H1 (cell line): ENCODE measurements at regions not wholly inside any gene's neighbourhood (a gene's known extent, or its start where the extent isn't known, plus 50 kb on each side); places are given as distances from the start of the nearest gene placed in this dataset.

Experiments
- CTCF ChIA-PET: fragments of 300-600 bp; sonication (Branson Sonifier 250); formaldehyde crosslinking; loops from one replicate; lab custom pipeline; 2021; ENCODE audit not compliant: partially characterized antibody; lab: Charles Lee
- POLR2A ChIA-PET: fragments of 300-600 bp; sonication (Branson Sonifier 250); formaldehyde crosslinking; loops from one replicate; lab custom pipeline; 2021; ENCODE audit warnings: inconsistent platforms; ENCODE audit not compliant: partially characterized antibody; lab: Charles Lee
- DNase-seq, 2 experiments: peaks; one replicate each; pipeline versions ENCODE4 v3.0.0 to v3.0.0-alpha.2; 2010 to 2022; ENCODE audit warnings: low spot score in 2 of 2, low read depth in 1 of 2, mixed read lengths in 1 of 2
- FAIRE-seq: peaks from 2 replicates; lab custom pipeline; 2011; peaks lifted over from hg19 to GRCh38; lab: Jason Lieb, UNC
- H2AFZ ChIP-seq: 2 replicates; pipeline ENCODE4 v1.8.1; 2012; ENCODE audit warnings: low read length, inconsistent platforms
- H2AK5ac ChIP-seq: 2 replicates; pipeline ENCODE4 v1.6.1; 2013; ENCODE audit warnings: low read depth, low read length
- H2BK120ac ChIP-seq: replicated peaks from 2 replicates; pipeline ENCODE3; 2013; ENCODE audit warnings: low read depth, low read length, inconsistent platforms
- H2BK12ac ChIP-seq: 2 replicates; pipeline ENCODE4 v1.6.1; 2013; ENCODE audit warnings: low read depth, low read length
- H2BK15ac ChIP-seq: 2 replicates; pipeline ENCODE4 v1.6.1; 2013; ENCODE audit warnings: low read length
- H2BK20ac ChIP-seq: 2 replicates; pipeline ENCODE4 v1.6.1; 2013; ENCODE audit warnings: low read length
- H2BK5ac ChIP-seq: 2 replicates; pipeline ENCODE4 v1.6.1; 2013; ENCODE audit warnings: low read depth, low read length
- H3K14ac ChIP-seq: 2 replicates; pipeline ENCODE4 v1.6.1; 2013; ENCODE audit warnings: inconsistent platforms; ENCODE audit not compliant: insufficient read length
- H3K18ac ChIP-seq: 2 replicates; pipeline ENCODE4 v1.6.1; 2013; ENCODE audit warnings: low read length; ENCODE audit errors: extremely low read depth
- H3K23ac ChIP-seq: 2 replicates; pipeline ENCODE4 v1.6.1; 2013; ENCODE audit warnings: inconsistent platforms; ENCODE audit not compliant: insufficient read length
- H3K23me2 ChIP-seq: 2 replicates; pipeline ENCODE4 v1.6.1; 2013; ENCODE audit warnings: low read depth, low read length
- H3K27ac ChIP-seq: 2 replicates; pipeline ENCODE4 v1.6.1; 2011; ENCODE audit warnings: low read depth, low read length, inconsistent platforms
- H3K27me3 ChIP-seq, 4 experiments: replicated peaks in 1 of 4; 1 replicate in 1 of 4; 2 replicates in 3 of 4; pipeline versions ENCODE4 v1.6.1 to v1.8.1; 2011 to 2013; ENCODE audit warnings: low read length in 3 of 4, mild to moderate bottlenecking in 3 of 4, inconsistent platforms in 2 of 4, mixed read lengths in 2 of 4, moderate library complexity in 1 of 4; ENCODE audit not compliant: control insufficient read depth in 3 of 4, insufficient read depth in 3 of 4; ENCODE audit errors: extremely low read depth in 1 of 4
- H3K36me3 ChIP-seq, 4 experiments: 2 replicates each; pipeline versions ENCODE4 v1.6.1 to v1.8.1; 2011 to 2013; ENCODE audit warnings: mild to moderate bottlenecking in 4 of 4, low read length in 3 of 4, moderate library complexity in 2 of 4, control low read depth in 1 of 4, inconsistent platforms in 1 of 4; ENCODE audit not compliant: insufficient read depth in 4 of 4, control insufficient read depth in 2 of 4
- H3K4ac ChIP-seq: replicated peaks from 2 replicates; pipeline ENCODE3; 2013; ENCODE audit warnings: low read length, low read depth, mixed read lengths, inconsistent platforms; ENCODE audit not compliant: insufficient read length
- H3K4me1 ChIP-seq, 4 experiments: replicated peaks in 1 of 4; 1 replicate in 1 of 4; 2 replicates in 3 of 4; pipeline versions ENCODE4 v1.6.1 to v1.8.1; 2011 to 2013; ENCODE audit warnings: low read length in 3 of 4, inconsistent platforms in 2 of 4, mixed read lengths in 1 of 4; ENCODE audit not compliant: insufficient read depth in 4 of 4, control insufficient read depth in 3 of 4
- H3K4me2 ChIP-seq, 2 experiments: 2 replicates each; pipeline versions ENCODE4 v1.6.1 to v1.8.1; 2011 to 2013; ENCODE audit warnings: low read depth in 2 of 2, low read length in 2 of 2, control low read depth in 1 of 2, inconsistent platforms in 1 of 2, mild to moderate bottlenecking in 1 of 2; ENCODE audit not compliant: insufficient read depth in 1 of 2
- H3K4me3 ChIP-seq, 4 experiments: fragments of 200-600, 300-600 bp in 1 of 4; sonication (generic), shearing (Covaris generic), sonication (Bioruptor Twin) in 1 of 4; 2 replicates each; pipeline versions ENCODE4 v1.5.1 to v1.8.1; 2011 to 2016; ENCODE audit warnings: low read length in 4 of 4, low read depth in 3 of 4, control low read depth in 2 of 4, inconsistent platforms in 2 of 4, mild to moderate bottlenecking in 2 of 4, mixed read lengths in 1 of 4, moderate library complexity in 1 of 4; ENCODE audit not compliant: insufficient read depth in 2 of 4; ENCODE audit errors: extremely low read depth in 1 of 4
- H3K56ac ChIP-seq: replicated peaks from 2 replicates; pipeline ENCODE3; 2013; ENCODE audit warnings: low read depth, mild to moderate bottlenecking, mixed read lengths, low read length, inconsistent platforms; ENCODE audit not compliant: insufficient read length
- H3K79me1 ChIP-seq: 2 replicates; pipeline ENCODE4 v1.6.1; 2013; ENCODE audit warnings: low read depth, low read length, control low read depth
- H3K79me2 ChIP-seq, 2 experiments: 2 replicates each; pipeline versions ENCODE4 v1.6.1 to v1.8.1; 2012 to 2013; ENCODE audit warnings: low read length in 2 of 2, mild to moderate bottlenecking in 2 of 2, inconsistent platforms in 1 of 2; ENCODE audit not compliant: insufficient read depth in 2 of 2, control insufficient read depth in 1 of 2
- H3K9ac ChIP-seq, 4 experiments: replicated peaks in 1 of 4; 1 replicate in 1 of 4; 2 replicates in 3 of 4; pipeline versions ENCODE4 v1.6.1 to v1.8.1; 2011 to 2013; ENCODE audit warnings: low read depth in 3 of 4, low read length in 3 of 4, control low read depth in 2 of 4, mild to moderate bottlenecking in 2 of 4, moderate library complexity in 2 of 4, inconsistent platforms in 1 of 4; ENCODE audit errors: extremely low read depth in 1 of 4
- H3K9me3 ChIP-seq, 2 experiments: 2 replicates each; pipeline versions ENCODE4 v1.6.1 to v1.8.1; 2012 to 2013; ENCODE audit warnings: mild to moderate bottlenecking in 2 of 2, moderate library complexity in 2 of 2, control low read depth in 1 of 2, inconsistent platforms in 1 of 2, low read depth in 1 of 2, low read length in 1 of 2, mixed read lengths in 1 of 2; ENCODE audit not compliant: insufficient read depth in 2 of 2
- H4K20me1 ChIP-seq, 2 experiments: replicated peaks in 1 of 2; 2 replicates each; pipeline versions ENCODE3 to v1.8.1; 2011 to 2013; ENCODE audit warnings: inconsistent platforms in 2 of 2, low read length in 2 of 2, mild to moderate bottlenecking in 1 of 2; ENCODE audit not compliant: insufficient read depth in 2 of 2, control insufficient read depth in 1 of 2
- H4K5ac ChIP-seq: 2 replicates; pipeline ENCODE4 v1.6.1; 2013; ENCODE audit warnings: low read length, low read depth, mixed read lengths, inconsistent platforms; ENCODE audit not compliant: insufficient read length
- H4K8ac ChIP-seq: 2 replicates; pipeline ENCODE4 v1.8.0; 2013; ENCODE audit warnings: mild to moderate bottlenecking, moderate library complexity, low read length, inconsistent platforms; ENCODE audit not compliant: insufficient read depth; ENCODE audit errors: extremely low read depth
- H4K91ac ChIP-seq: replicated peaks from 2 replicates; pipeline ENCODE3; 2013; ENCODE audit warnings: low read length, mixed read lengths, inconsistent platforms; ENCODE audit not compliant: insufficient read length
- BACH1 ChIP-seq: IDR thresholded peaks from 2 replicates; pipeline ENCODE4 v1.6.1; 2012; ENCODE audit warnings: low read length, improper control_type of control experiment
- KDM1A ChIP-seq: fragments of 200-600, 300-600 bp; sonication (generic); IDR thresholded peaks from 2 replicates; pipeline ENCODE4 v1.7.1; 2016; ENCODE audit warnings: mild to moderate bottlenecking, low read length, borderline replicate concordance
- RNF2 ChIP-seq: fragments of 200-900, 300-1000 bp; sonication (generic); IDR thresholded peaks from 2 replicates; pipeline ENCODE4 v1.7.1; 2016; ENCODE audit warnings: borderline replicate concordance, low read depth, mild to moderate bottlenecking, antibody characterized with exemption, low read length; ENCODE audit not compliant: poor library complexity, severe bottlenecking; ENCODE audit errors: missing control alignments
- RXRA ChIP-seq: IDR thresholded peaks from 2 replicates; pipeline ENCODE4 v1.6.1; 2011; ENCODE audit warnings: low read depth, mild to moderate bottlenecking, low read length, moderate library complexity; ENCODE audit not compliant: insufficient read depth
- SIN3A ChIP-seq, 2 experiments: IDR thresholded peaks in 1 of 2; conservative IDR thresholded peaks in 1 of 2; 2 replicates each; pipeline ENCODE4 v1.6.1; 2011 to 2012; ENCODE audit warnings: low read length in 2 of 2, improper control_type of control experiment in 1 of 2, low read depth in 1 of 2, mild to moderate bottlenecking in 1 of 2
- WGBS, 2 experiments: shearing (Covaris generic) in 1 of 2; methylation state at CpG; one replicate each; pipeline versions ENCODE4 v1.1.6 to v1.1.7; 2013 to 2015; ENCODE audit warnings: low lambda C conversion rate in 2 of 2, mixed read lengths in 2 of 2, inconsistent platforms in 1 of 2, low coverage in 1 of 2, missing lambda C conversion rate in 1 of 2; ENCODE audit not compliant: insufficient replicate concordance in 2 of 2, insufficient coverage in 1 of 2, insufficient read length in 1 of 2; ENCODE audit errors: extremely low coverage in 1 of 2, missing lambda C conversion rate in 1 of 2; 5-methylcytosine and 5-hydroxymethylcytosine counted together
- TF ChIP-seq, protein P1 (sequence below): IDR thresholded peaks from 2 replicates; pipeline ENCODE4 v1.6.1; 2012; ENCODE audit warnings: inconsistent platforms

DNA sequence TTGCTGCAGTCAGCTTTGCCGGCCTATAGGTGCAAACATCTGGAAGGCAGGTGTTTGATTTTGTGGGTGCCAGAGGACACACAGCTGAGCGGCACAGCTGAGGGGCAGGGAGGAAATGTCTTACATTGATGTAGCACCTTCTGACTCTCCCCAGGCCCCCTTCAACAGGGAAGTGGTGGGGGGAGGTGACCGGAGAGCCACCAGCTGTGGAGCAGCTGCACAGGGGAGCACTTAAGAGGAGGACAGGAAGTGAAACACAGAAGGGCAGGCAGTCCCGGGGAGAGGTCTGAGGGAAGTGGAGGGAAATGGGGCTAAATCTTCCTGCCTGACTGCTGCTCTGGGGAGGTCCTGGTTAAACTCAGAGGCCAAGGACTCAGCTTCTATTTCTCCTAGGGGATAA is 409.1 kb downstream of the TNS1 start (continued):
- TF ChIP-seq BACH1, result no peak

DNA sequence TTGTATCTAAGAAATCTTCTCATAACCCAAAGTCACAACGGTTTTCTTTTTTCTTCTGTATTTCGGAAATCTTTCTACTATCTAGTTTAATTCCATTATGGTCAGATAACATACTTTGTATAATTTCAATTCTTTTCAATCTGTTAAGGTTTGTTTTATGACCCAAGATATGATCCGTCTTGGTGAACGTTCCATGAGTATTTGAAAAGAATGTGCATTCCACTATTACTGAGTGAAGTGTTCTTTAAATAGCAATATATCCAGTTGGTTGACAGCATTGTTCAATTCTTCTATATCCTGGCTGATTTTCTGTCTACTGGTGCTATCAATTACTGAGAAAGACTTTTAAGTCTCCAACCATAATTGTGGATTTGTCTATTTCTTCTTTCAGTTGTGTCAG is 414.5 kb downstream of the TNS1 start:
- Histone ChIP-seq H2AK5ac (no peak overlapping the region), H2BK12ac (no peak overlapping the region)
- no peak for TF ChIP-seq RNF2
- no peak for TF ChIP-seq RXRA
- TF ChIP-seq, protein P1, sequence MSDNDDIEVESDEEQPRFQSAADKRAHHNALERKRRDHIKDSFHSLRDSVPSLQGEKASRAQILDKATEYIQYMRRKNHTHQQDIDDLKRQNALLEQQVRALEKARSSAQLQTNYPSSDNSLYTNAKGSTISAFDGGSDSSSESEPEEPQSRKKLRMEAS, result no peak
- TF ChIP-seq KDM1A, result no peak
- no peak for TF ChIP-seq SIN3A (conservative IDR thresholded peaks at IDR 0.05 in 1 of 2, IDR thresholded peaks at IDR 0.05 in 1 of 2; ENCODE audit: low read depth in 1 of 2, low read length in 2 of 2)

More for the DNA sequence above, 414.5 kb downstream of the TNS1 start:
- DNase-seq (no peak), FAIRE-seq (no peak)
- Histone ChIP-seq H3K27me3 (no peaks in the 10 kb centered on the region), H3K4me2 (no peak overlapping the region), H3K14ac (no peak overlapping the region), H3K56ac (no peak overlapping the region), H3K18ac (no peak overlapping the region), H4K20me1 (no peaks in the 10 kb centered on the region), H3K23ac (no peak overlapping the region), H3K9ac (no peak overlapping the region), H4K91ac (no peak overlapping the region), H3K4me3 (no peak overlapping the region), H2BK20ac (no peak overlapping the region), H2BK15ac (no peak overlapping the region), H3K9me3 (no peaks in the 10 kb centered on the region), H3K79me2 (no peaks in the 10 kb centered on the region), H2BK5ac (no peak overlapping the region), H4K8ac (no peak overlapping the region), H2AFZ (no peak overlapping the region), H4K5ac (no peak overlapping the region), H3K36me3 (no peaks in the 10 kb centered on the region), H3K4me1 (no peaks in the 10 kb centered on the region), H2BK120ac (no peak overlapping the region), H3K23me2 (no peaks in the 10 kb centered on the region), H3K27ac (no peak overlapping the region), H3K79me1 (no peaks in the 10 kb centered on the region), H3K4ac (no peak overlapping the region)
- CTCF ChIA-PET, result interaction anchor here (0.5 kb wide), 1 partner anchor 78 kb away, joined by 3 read pairs; no protein-coding TSS in a partner anchor
- WGBS, 2 experiments, result 89% methylated on average over 4 of the region's 4 CpGs; no CpG with 5 or more reads in 1 of the 2 experiments
- POLR2A ChIA-PET, result no interaction called here
